Fibroblast of pulmonary artery (primary cell): ENCODE measurements at regions not wholly inside any gene's neighbourhood (a gene's known extent, or its start where the extent isn't known, plus 50 kb on each side); places are given as distances from the start of the nearest gene placed in this dataset.

Experiments used
- DNase-seq: peaks from one replicate; pipeline ENCODE4 v3.0.0-alpha.2; 2010; ENCODE audit warnings: low read depth
- H3K4me3 ChIP-seq: replicated peaks from 2 replicates; pipeline ENCODE4 v1.5.1; 2011; ENCODE audit warnings: low read depth, mild to moderate bottlenecking, control low read depth, low read length, moderate library complexity
- CTCF ChIP-seq: IDR thresholded peaks from 2 replicates; pipeline ENCODE4 v1.5.1; 2011; ENCODE audit warnings: mild to moderate bottlenecking, control low read depth, low read length, inconsistent platforms; ENCODE audit errors: missing control alignments

GRCh38 chr9:91130796-91131318, 230.9 kb downstream of the AUH start:
- H3K4me3 ChIP-seq = no peak overlapping the region
- no peak for TF ChIP-seq CTCF
- DNase-seq = no peak

GRCh38 chr9:91131433-91131839, 230.3 kb downstream of the AUH start:
- peak; percentile 95 for DNase-seq
- no peak for TF ChIP-seq CTCF
- no peak overlapping the region for H3K4me3 ChIP-seq

- TF ChIP-seq CTCF = no peak
Observed at GRCh38 chr9:91132576-91133073, 229.1 kb downstream of the AUH start.

GRCh38 chr9:91134608-91135007, 227.1 kb downstream of the AUH start:
- H3K4me3 ChIP-seq = no peak overlapping the region
- TF ChIP-seq CTCF = no peak
- no peak for DNase-seq

More at GRCh38 chr9:91132576-91133073, 229.1 kb downstream of the AUH start:
- DNase-seq = no peak
- H3K4me3 ChIP-seq = no peak overlapping the region

GRCh38 chr9:91137391-91137790, 224.3 kb downstream of the AUH start:
- H3K4me3 ChIP-seq = no peak overlapping the region
- no peak for TF ChIP-seq CTCF
- no peak for DNase-seq

- H3K4me3 ChIP-seq = no peak overlapping the region
- DNase-seq = no peak
- no peak for TF ChIP-seq CTCF
Observed at GRCh38 chr9:91138760-91139159, 223.0 kb downstream of the AUH start.

GRCh38 chr9:91141407-91141965, 220.2 kb downstream of the AUH start:
- no peak for TF ChIP-seq CTCF
- H3K4me3 ChIP-seq = no peak overlapping the region
- DNase-seq = no peak
